ENCODE measurements at regions not wholly inside any gene's neighbourhood (a gene's known extent, or its start where the extent isn't known, plus 50 kb on each side); places are given as distances from the start of the nearest gene placed in this dataset.

- TF ChIP-seq GATA2 (IDR thresholded peaks at IDR 0.05; ENCODE audit: low read depth, low read length) (no peak), GATA3 (IDR thresholded peaks at IDR 0.05; ENCODE audit: low read depth, low read length) (no peak)
These were observed 475.1 kb downstream of the BRD1 start for GRCh38 chr22:49352361-49353169.
